Fibroblast of upper back skin (primary cell): ENCODE measurements at regions not wholly inside any gene's neighbourhood (a gene's known extent, or its start where the extent isn't known, plus 50 kb on each side); places are given as distances from the start of the nearest gene placed in this dataset.
"Not testable (repeated sequence)": the region's sequence is repeated elsewhere in the genome, so short reads cannot be mapped to it uniquely, and the experiment has no call there.

Source experiments
- DNase-seq: peaks from one replicate; pipeline ENCODE4 v3.0.0-alpha.2; 2013

GRCh38 chr19:30861919-30862318, 487.3 kb downstream of the TSHZ3 start:
- no peak for DNase-seq

- DNase-seq, result no peak
Measured at GRCh38 chr19:30857966-30858490, 485.8 kb downstream of the ZNF536 start.

GRCh38 chr19:30857388-30857787, 485.2 kb downstream of the ZNF536 start:
- DNase-seq, result no peak

- no peak for DNase-seq
Measured at GRCh38 chr19:30856786-30857185, 484.6 kb downstream of the ZNF536 start.

GRCh38 chr19:30856376-30856775, 484.2 kb downstream of the ZNF536 start:
- no peak for DNase-seq

GRCh38 chr19:30855442-30855841, 483.3 kb downstream of the ZNF536 start:
- no peak for DNase-seq

GRCh38 chr19:30854661-30855060, 482.5 kb downstream of the ZNF536 start:
- no peak for DNase-seq

- no peak for DNase-seq
Measured at GRCh38 chr19:30854207-30854606, 482.0 kb downstream of the ZNF536 start.

GRCh38 chr19:30853036-30853435, 480.9 kb downstream of the ZNF536 start:
- DNase-seq, result no peak

- DNase-seq, result no peak
Measured at GRCh38 chr19:30852168-30852567, 480.0 kb downstream of the ZNF536 start.

- DNase-seq, result no peak
Measured at GRCh38 chr19:30851646-30852045, 479.5 kb downstream of the ZNF536 start.

- peak; percentile 2 for DNase-seq
Measured at GRCh38 chr19:30848636-30849425, 476.6 kb downstream of the ZNF536 start.

GRCh38 chr19:30846102-30846501, 473.9 kb downstream of the ZNF536 start:
- no peak for DNase-seq

GRCh38 chr19:30842926-30843325, 470.7 kb downstream of the ZNF536 start:
- DNase-seq, result no peak

GRCh38 chr19:30841934-30842333, 469.8 kb downstream of the ZNF536 start:
- DNase-seq, result no peak

- DNase-seq, result no peak
Measured at GRCh38 chr19:30830875-30831274, 458.7 kb downstream of the ZNF536 start.

GRCh38 chr19:30825505-30825904, 453.3 kb downstream of the ZNF536 start:
- DNase-seq, result not testable (repeated sequence)

GRCh38 chr19:30824809-30825208, 452.6 kb downstream of the ZNF536 start:
- no peak for DNase-seq

GRCh38 chr19:30817965-30818567, 445.9 kb downstream of the ZNF536 start:
- no peak for DNase-seq

GRCh38 chr19:30817197-30817596, 445.0 kb downstream of the ZNF536 start:
- no peak for DNase-seq

GRCh38 chr19:30815889-30816580, 443.9 kb downstream of the ZNF536 start:
- no peak for DNase-seq

GRCh38 chr19:30812099-30812678, 440.0 kb downstream of the ZNF536 start:
- DNase-seq, result no peak

GRCh38 chr19:30811397-30812098, 439.4 kb downstream of the ZNF536 start:
- DNase-seq, result no peak
